AG04450 (cell line): ENCODE measurements at regions not wholly inside any gene's neighbourhood (a gene's known extent, or its start where the extent isn't known, plus 50 kb on each side); places are given as distances from the start of the nearest gene placed in this dataset.

ENCODE experiments used
- CTCF ChIA-PET: fragments of 300-600, 350-600 bp; formaldehyde crosslinking; extraction: SDS; loops from one replicate; lab custom pipeline; 2022; ENCODE audit warnings: antibody characterized with exemption, inconsistent platforms; lab: Charles Lee
- POLR2A ChIA-PET: fragments of 350-600 bp; formaldehyde crosslinking; extraction: SDS; loops from one replicate; lab custom pipeline; 2021; ENCODE audit warnings: antibody characterized with exemption, inconsistent platforms; lab: Yijun Ruan, JAX
- DNase-seq: peaks from one replicate; pipeline ENCODE4 v3.0.0-alpha.2; 2011; ENCODE audit warnings: low read depth, low spot score
- H3K27ac ChIP-seq: one replicate; pipeline ENCODE4 v1.5.1; 2012; ENCODE audit warnings: low read depth, low read length, control low read depth
- H3K27me3 ChIP-seq: one replicate; pipeline ENCODE4 v1.6.0; 2012; ENCODE audit warnings: low read length; ENCODE audit not compliant: control insufficient read depth, insufficient read depth
- H3K4me3 ChIP-seq: 2 replicates; pipeline ENCODE4 v1.5.1; 2011; ENCODE audit warnings: mild to moderate bottlenecking, low read depth, low read length, control low read depth
- H3K9me3 ChIP-seq: 2 replicates; pipeline ENCODE4 v1.5.1; 2012; ENCODE audit warnings: low read length; ENCODE audit not compliant: control insufficient read depth, insufficient read depth
- TF ChIP-seq, protein P1 (sequence below): IDR thresholded peaks from 2 replicates; pipeline ENCODE4 v1.5.1; 2011; ENCODE audit warnings: low read depth, low read length, control low read depth, inconsistent platforms

DNA sequence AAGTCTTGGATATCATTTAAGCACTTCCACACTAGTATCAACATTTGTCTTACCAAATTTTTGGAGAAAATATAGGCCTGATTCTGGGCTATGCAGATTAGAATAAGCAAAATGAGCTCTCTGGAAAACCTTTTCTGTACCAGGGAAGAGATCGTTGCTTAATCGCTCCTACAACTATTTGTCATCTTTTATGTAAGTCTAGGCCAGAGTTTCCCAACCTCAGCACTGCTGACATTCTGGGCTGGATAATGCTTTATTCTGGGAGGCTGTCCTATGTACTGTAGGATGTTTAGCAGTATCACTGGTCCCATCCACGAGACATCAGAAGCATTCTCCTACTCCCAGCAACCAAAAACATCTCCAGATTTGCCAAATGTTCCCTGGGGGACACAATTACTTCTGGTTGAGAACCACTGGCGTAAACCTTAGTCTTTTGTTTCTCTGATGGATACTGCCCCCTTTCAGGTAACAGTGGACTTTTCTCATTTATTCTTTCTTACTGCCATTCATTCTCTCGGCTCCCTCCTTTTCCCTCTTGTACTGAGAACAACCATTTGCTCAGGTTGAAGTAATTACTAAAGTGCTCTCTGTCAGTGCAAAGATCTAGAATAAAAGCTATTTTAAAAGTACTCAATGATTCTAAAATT lies 316.9 kb upstream of the E2F7 start:
- POLR2A ChIA-PET = no interaction called here
- H3K9me3 ChIP-seq = no peaks in the 10 kb centered on the region

GRCh38 chr12:77377622-77378021 lies 312.3 kb upstream of the E2F7 start:
- POLR2A ChIA-PET = no interaction called here

More for the DNA sequence above, 316.9 kb upstream of the E2F7 start:
- TF ChIP-seq, protein P1, sequence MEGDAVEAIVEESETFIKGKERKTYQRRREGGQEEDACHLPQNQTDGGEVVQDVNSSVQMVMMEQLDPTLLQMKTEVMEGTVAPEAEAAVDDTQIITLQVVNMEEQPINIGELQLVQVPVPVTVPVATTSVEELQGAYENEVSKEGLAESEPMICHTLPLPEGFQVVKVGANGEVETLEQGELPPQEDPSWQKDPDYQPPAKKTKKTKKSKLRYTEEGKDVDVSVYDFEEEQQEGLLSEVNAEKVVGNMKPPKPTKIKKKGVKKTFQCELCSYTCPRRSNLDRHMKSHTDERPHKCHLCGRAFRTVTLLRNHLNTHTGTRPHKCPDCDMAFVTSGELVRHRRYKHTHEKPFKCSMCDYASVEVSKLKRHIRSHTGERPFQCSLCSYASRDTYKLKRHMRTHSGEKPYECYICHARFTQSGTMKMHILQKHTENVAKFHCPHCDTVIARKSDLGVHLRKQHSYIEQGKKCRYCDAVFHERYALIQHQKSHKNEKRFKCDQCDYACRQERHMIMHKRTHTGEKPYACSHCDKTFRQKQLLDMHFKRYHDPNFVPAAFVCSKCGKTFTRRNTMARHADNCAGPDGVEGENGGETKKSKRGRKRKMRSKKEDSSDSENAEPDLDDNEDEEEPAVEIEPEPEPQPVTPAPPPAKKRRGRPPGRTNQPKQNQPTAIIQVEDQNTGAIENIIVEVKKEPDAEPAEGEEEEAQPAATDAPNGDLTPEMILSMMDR = no peak
- H3K27me3 ChIP-seq = no peaks in the 10 kb centered on the region
- no peak overlapping the region for H3K4me3 ChIP-seq
- no peak for DNase-seq
- no peak overlapping the region for H3K27ac ChIP-seq
- CTCF ChIA-PET = no interaction called here

GRCh38 chr12:77377116-77377515 lies 311.7 kb upstream of the E2F7 start:
- TF ChIP-seq, protein P1 = no peak
- H3K4me3 ChIP-seq = no peak overlapping the region
- POLR2A ChIA-PET = no interaction called here
- no peaks in the 10 kb centered on the region for H3K27me3 ChIP-seq
- no peak for DNase-seq
- CTCF ChIA-PET = no interaction called here
- no peaks in the 10 kb centered on the region for H3K9me3 ChIP-seq
- H3K27ac ChIP-seq = no peak overlapping the region

More at GRCh38 chr12:77377622-77378021, 312.3 kb upstream of the E2F7 start:
- TF ChIP-seq, protein P1 = no peak
- no peak for DNase-seq
- CTCF ChIA-PET = no interaction called here
- Histone ChIP-seq H3K9me3 (no peaks in the 10 kb centered on the region), H3K27ac (no peak overlapping the region), H3K27me3 (no peaks in the 10 kb centered on the region), H3K4me3 (no peak overlapping the region)

GRCh38 chr12:77374673-77375072 lies 309.3 kb upstream of the E2F7 start:
- TF ChIP-seq, protein P1 = no peak
- H3K27ac ChIP-seq = no peak overlapping the region
- no peak overlapping the region for H3K4me3 ChIP-seq
- DNase-seq = no peak
- H3K27me3 ChIP-seq = no peaks in the 10 kb centered on the region
- no peaks in the 10 kb centered on the region for H3K9me3 ChIP-seq
- POLR2A ChIA-PET = no interaction called here
- CTCF ChIA-PET = no interaction called here

GRCh38 chr12:77372494-77372893 lies 307.1 kb upstream of the E2F7 start:
- no peaks in the 10 kb centered on the region for H3K27me3 ChIP-seq
- H3K4me3 ChIP-seq = no peak overlapping the region
- POLR2A ChIA-PET = no interaction called here
- DNase-seq = no peak
- H3K9me3 ChIP-seq = no peaks in the 10 kb centered on the region
- H3K27ac ChIP-seq = no peak overlapping the region
- CTCF ChIA-PET = no interaction called here
- TF ChIP-seq, protein P1 = no peak
